Effector CD4-positive, alpha-beta T cell (primary cell): ENCODE measurements at regions not wholly inside any gene's neighbourhood (a gene's known extent, or its start where the extent isn't known, plus 50 kb on each side); places are given as distances from the start of the nearest gene placed in this dataset.

Experiments used
- DNase-seq: peaks from one replicate; pipeline ENCODE4 v3.0.0-alpha.2; 2020

DNA sequence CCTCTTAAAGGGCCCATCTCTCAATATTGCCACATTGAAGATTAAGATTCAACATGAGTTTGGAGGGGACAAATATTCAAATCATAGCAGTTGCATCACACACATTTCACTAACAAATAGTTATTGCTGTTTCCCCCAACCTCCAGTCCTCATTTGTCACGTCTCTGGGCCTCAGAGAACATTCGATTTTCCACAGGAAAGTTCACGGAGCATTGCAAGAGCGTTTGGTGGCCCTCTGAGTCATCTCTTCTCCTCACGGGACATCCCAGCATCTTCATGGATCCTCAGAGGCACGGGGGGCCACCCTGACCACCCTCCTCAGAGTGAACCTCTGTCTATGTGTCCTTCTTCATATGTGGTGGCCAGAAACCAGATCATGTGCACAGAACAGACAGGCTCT is 50.3 kb upstream of the CHST15 start:
- no peak for DNase-seq
